Right lobe of liver (tissue), 4 donors: ENCODE measurements at regions not wholly inside any gene's neighbourhood (a gene's known extent, or its start where the extent isn't known, plus 50 kb on each side); places are given as distances from the start of the nearest gene placed in this dataset.

ENCODE experiments used
- CTCF ChIP-seq, 4 donors: fragments of 200-600 bp in 3 of 4; fragments of 450-650 bp in 1 of 4; IDR thresholded peaks; one replicate each; pipeline versions ENCODE4 v1.5.1 to v1.8.0; 2016 to 2022; ENCODE audit warnings: antibody characterized with exemption in 4 of 4, mild to moderate bottlenecking in 2 of 4
- POLR2A ChIP-seq: fragments of 450-650 bp; IDR thresholded peaks from one replicate; pipeline ENCODE4 v1.6.1; 2017; ENCODE audit warnings: antibody characterized with exemption, mild to moderate bottlenecking
- donor health status: DM: no; HTN: no; CAD: no.
- donor health status: DM: no; HTN: no; CAD: no.
- donor health status: DM: no; HTN: yes; CAD: no.

GRCh38 chr15:96574782-96575181 is 244.3 kb downstream of the NR2F2 start:
- TF ChIP-seq CTCF (IDR thresholded peaks at IDR 0.05), result no peak
- TF ChIP-seq POLR2A, result no peak
